Kidney (tissue), 13 donors: ENCODE measurements at regions not wholly inside any gene's neighbourhood (a gene's known extent, or its start where the extent isn't known, plus 50 kb on each side); places are given as distances from the start of the nearest gene placed in this dataset.

Experiments
- DNase-seq, 5 donors: peaks; one replicate each; pipeline ENCODE4 v3.0.0-alpha.2; 2013 to 2020
- FAIRE-seq: peaks from 2 replicates; lab custom pipeline; 2012; peaks lifted over from hg19 to GRCh38; lab: Jason Lieb, UNC
- H3K27ac ChIP-seq, 2 donors: one replicate each; pipeline ENCODE4 v1.7.0; 2013; ENCODE audit warnings: low read depth in 2 of 2, low read length in 2 of 2, inconsistent platforms in 1 of 2
- H3K27me3 ChIP-seq: one replicate; pipeline ENCODE4 v1.7.1; 2013; ENCODE audit warnings: low read length, inconsistent platforms; ENCODE audit not compliant: control insufficient read depth, insufficient read depth
- H3K36me3 ChIP-seq, 3 donors: one replicate each; pipeline versions ENCODE4 v1.7.0 to v1.7.1; 2013; ENCODE audit warnings: low read length in 3 of 3, control low read depth in 1 of 3, inconsistent platforms in 1 of 3; ENCODE audit not compliant: insufficient read depth in 3 of 3, control insufficient read depth in 2 of 3
- H3K4me1 ChIP-seq, 3 donors: one replicate each; pipeline versions ENCODE4 v1.7.0 to v1.7.1; 2013; ENCODE audit warnings: low read length in 3 of 3, inconsistent platforms in 1 of 3, low read depth in 1 of 3; ENCODE audit not compliant: control insufficient read depth in 2 of 3, insufficient read depth in 2 of 3
- H3K4me3 ChIP-seq, 3 donors: one replicate each; pipeline versions ENCODE4 v1.7.0 to v1.8.1; 2013; ENCODE audit warnings: low read length in 3 of 3, control low read depth in 1 of 3, inconsistent platforms in 1 of 3
- H3K9ac ChIP-seq, 3 donors: one replicate each; pipeline versions ENCODE4 v1.7.0 to v1.7.1; 2013; ENCODE audit warnings: low read length in 3 of 3, control low read depth in 1 of 3, inconsistent platforms in 1 of 3
- H3K9me3 ChIP-seq, 3 donors: one replicate each; pipeline versions ENCODE4 v1.7.0 to v1.7.1; 2013; ENCODE audit warnings: low read length in 3 of 3, control low read depth in 1 of 3, inconsistent platforms in 1 of 3; ENCODE audit not compliant: control insufficient read depth in 2 of 3, insufficient read depth in 1 of 3
- CTCF ChIP-seq: IDR thresholded peaks from 3 replicates; pipeline ENCODE4 v1.5.1; 2012; ENCODE audit warnings: mild to moderate bottlenecking, moderate library complexity, borderline replicate concordance; ENCODE audit not compliant: insufficient read depth; ENCODE audit errors: extremely low read depth
- intact Hi-C: fragments of 100-400 bp; cut with DNase I; formaldehyde crosslinking; loops from one replicate; pipeline ENCODE4 v1.11.1; 2022
- donor health status: control.
- donor health status: control.
- donor health status: control.
- donor health status: control.
- donor health status: control.
- donor health status: DM: yes; HTN: yes; CAD: no.
- donor health status: Normal renal cell carcinoma (clear cell type).

- no peak for FAIRE-seq
Observed at GRCh38 chr14:55802986-55803872, 223.2 kb downstream of the KTN1 start.

GRCh38 chr14:55803873-55804553, 224.0 kb downstream of the KTN1 start:
- intact Hi-C loops: no loop called here
- no peak overlapping the region for H3K9ac ChIP-seq
- no peaks in the 10 kb centered on the region for H3K27me3 ChIP-seq
- peaks cover 0 to 9% (median 8%) of the 10 kb centered on the region in 3 donors for H3K4me1 ChIP-seq
- H3K4me3 ChIP-seq: no peak overlapping the region
- no peak overlapping the region for H3K27ac ChIP-seq
- H3K36me3 ChIP-seq: no peaks in the 10 kb centered on the region
- FAIRE-seq (no peak), DNase-seq (no peak)
- TF ChIP-seq CTCF: no peak
- no peaks in the 10 kb centered on the region for H3K9me3 ChIP-seq

More at GRCh38 chr14:55802986-55803872, 223.2 kb downstream of the KTN1 start:
- no peak for TF ChIP-seq CTCF
- no peaks in the 10 kb centered on the region for H3K9me3 ChIP-seq
- no peak for DNase-seq
- H3K36me3 ChIP-seq: no peaks in the 10 kb centered on the region
- peaks cover 0 to 9% (median 8%) of the 10 kb centered on the region in 3 donors for H3K4me1 ChIP-seq
- no peak overlapping the region for H3K27ac ChIP-seq
- no peak overlapping the region for H3K4me3 ChIP-seq
- H3K27me3 ChIP-seq: no peaks in the 10 kb centered on the region
- intact Hi-C loops: no loop called here
- no peak overlapping the region for H3K9ac ChIP-seq

GRCh38 chr14:55805250-55805649, 225.2 kb downstream of the KTN1 start:
- FAIRE-seq (no peak), DNase-seq (no peak)
- Histone ChIP-seq H3K4me1 (peaks cover 0 to 9% (median 8%) of the 10 kb centered on the region in 3 donors), H3K9me3 (no peaks in the 10 kb centered on the region), H3K27me3 (no peaks in the 10 kb centered on the region), H3K27ac (no peak overlapping the region), H3K4me3 (no peak overlapping the region), H3K9ac (no peak overlapping the region), H3K36me3 (no peaks in the 10 kb centered on the region)
- intact Hi-C loops: no loop called here
- TF ChIP-seq CTCF: no peak
